ENCODE measurements at regions not wholly inside any gene's neighbourhood (a gene's known extent, or its start where the extent isn't known, plus 50 kb on each side); places are given as distances from the start of the nearest gene placed in this dataset.
"Not testable (repeated sequence)": the region's sequence is repeated elsewhere in the genome, so short reads cannot be mapped to it uniquely, and the experiment has no call there.

GRCh38 chr1:95297906-95298305 is 63.9 kb downstream of the RWDD3 start:
- FAIRE-seq = not testable (repeated sequence)

GRCh38 chr1:95301091-95301490 is 67.1 kb downstream of the RWDD3 start:
- no peak for FAIRE-seq

GRCh38 chr1:95301614-95302013 is 67.6 kb downstream of the RWDD3 start:
- no peak for FAIRE-seq

GRCh38 chr1:95304803-95305202 is 70.8 kb downstream of the RWDD3 start:
- no peak for FAIRE-seq

GRCh38 chr1:95308276-95309030 is 74.4 kb downstream of the RWDD3 start:
- FAIRE-seq = no peak

GRCh38 chr1:95309031-95309471 is 75.0 kb downstream of the RWDD3 start:
- no peak for FAIRE-seq

- FAIRE-seq = no peak
These were observed 77.0 kb downstream of the RWDD3 start for GRCh38 chr1:95311014-95311413.

GRCh38 chr1:95311762-95312161 is 77.8 kb downstream of the RWDD3 start:
- FAIRE-seq = peak; percentile 75

GRCh38 chr1:95312181-95312580 is 78.2 kb downstream of the RWDD3 start:
- no peak for FAIRE-seq

GRCh38 chr1:95313527-95313926 is 79.5 kb downstream of the RWDD3 start:
- FAIRE-seq = no peak

- FAIRE-seq = no peak
These were observed 87.5 kb downstream of the RWDD3 start for GRCh38 chr1:95321531-95321930.

GRCh38 chr1:95323123-95323522 is 89.1 kb downstream of the RWDD3 start:
- FAIRE-seq = no peak

- no peak for FAIRE-seq
These were observed 91.3 kb downstream of the RWDD3 start for GRCh38 chr1:95325349-95325748.

- FAIRE-seq = peak; percentile 70
These were observed 92.0 kb downstream of the RWDD3 start for GRCh38 chr1:95326023-95326422.

- FAIRE-seq = no peak
These were observed 98.7 kb downstream of the RWDD3 start for GRCh38 chr1:95332754-95333153.

GRCh38 chr1:95339377-95339776 is 105.4 kb downstream of the RWDD3 start:
- FAIRE-seq = no peak

GRCh38 chr1:95340061-95340460 is 106.1 kb downstream of the RWDD3 start:
- FAIRE-seq = no peak

- FAIRE-seq = no peak
These were observed 118.8 kb downstream of the RWDD3 start for GRCh38 chr1:95352767-95353166.

GRCh38 chr1:95353194-95353593 is 119.2 kb downstream of the RWDD3 start:
- FAIRE-seq = no peak

- no peak for FAIRE-seq
These were observed 130.5 kb downstream of the RWDD3 start for GRCh38 chr1:95364546-95364945.

GRCh38 chr1:95366498-95366897 is 132.5 kb downstream of the RWDD3 start:
- no peak for FAIRE-seq

GRCh38 chr1:95368178-95368577 is 134.2 kb downstream of the RWDD3 start:
- no peak for FAIRE-seq

GRCh38 chr1:95369985-95370690 is 136.1 kb downstream of the RWDD3 start:
- no peak for FAIRE-seq

All from endometrium (tissue), 2 donors.